B cell (primary cell): ENCODE measurements at regions not wholly inside any gene's neighbourhood (a gene's known extent, or its start where the extent isn't known, plus 50 kb on each side); places are given as distances from the start of the nearest gene placed in this dataset.

ENCODE experiments used
- ATAC-seq: fragments of 200-7000 bp; cut with Tn5 transposase; one replicate; pipeline ENCODE4 v1.10.0; 2021; ENCODE audit warnings: low read depth, mild to moderate bottlenecking, moderate number of reproducible peaks, moderate library complexity
- CTCF ChIA-PET: fragments of 350-600 bp; sonication (Branson Sonifier 250); formaldehyde crosslinking; loops from one replicate; lab custom pipeline; 2021; ENCODE audit warnings: antibody characterized with exemption, inconsistent platforms; lab: Charles Lee
- POLR2A ChIA-PET: fragments of 350-600 bp; sonication (Branson Sonifier 250); formaldehyde crosslinking; loops from one replicate; lab custom pipeline; 2021; ENCODE audit warnings: antibody characterized with exemption; lab: Charles Lee
- DNase-seq: peaks from one replicate; pipeline ENCODE4 v3.0.0; 2013
- H2AFZ ChIP-seq: 2 replicates; pipeline ENCODE4 v1.6.1; 2012; ENCODE audit warnings: mild to moderate bottlenecking, low read depth, low read length; ENCODE audit not compliant: insufficient read depth, poor library complexity, severe bottlenecking
- H3K27ac ChIP-seq, 2 donors: 1 replicate in 1 of 2; 2 replicates in 1 of 2; pipeline ENCODE4 v1.5.1; 2012 to 2013; ENCODE audit warnings: low read length in 2 of 2, mild to moderate bottlenecking in 2 of 2, moderate library complexity in 1 of 2
- H3K27me3 ChIP-seq, 4 experiments: fragments of 200-600 bp in 1 of 4; sonication (generic) in 1 of 4; replicated peaks in 1 of 4; 1 replicate in 2 of 4; 2 replicates in 2 of 4; pipeline versions ENCODE4 v1.6.1 to v1.7.0; 2013 to 2016; ENCODE audit warnings: low read length in 3 of 4, mild to moderate bottlenecking in 2 of 4, mixed read lengths in 1 of 4, moderate library complexity in 1 of 4; ENCODE audit not compliant: insufficient read depth in 4 of 4, control insufficient read depth in 3 of 4; ENCODE audit errors: control extremely low read depth in 1 of 4
- H3K36me3 ChIP-seq, 2 experiments: replicated peaks in 1 of 2; 1 replicate in 1 of 2; 2 replicates in 1 of 2; pipeline versions ENCODE4 v1.6.1 to v1.7.1; 2013; ENCODE audit warnings: low read length in 1 of 2; ENCODE audit not compliant: insufficient read depth in 2 of 2, control insufficient read depth in 1 of 2; ENCODE audit errors: control extremely low read depth in 1 of 2, extremely low read depth in 1 of 2
- H3K4me1 ChIP-seq, 2 donors: fragments of 200-600 bp in 1 of 2; sonication (generic) in 1 of 2; 1 replicate in 1 of 2; 2 replicates in 1 of 2; pipeline versions ENCODE4 v1.5.1 to v1.6.1; 2013 to 2017; ENCODE audit warnings: low read length in 2 of 2; ENCODE audit not compliant: control insufficient read depth in 2 of 2, insufficient read depth in 2 of 2
- H3K4me2 ChIP-seq: replicated peaks from 2 replicates; pipeline ENCODE3; 2012; ENCODE audit warnings: mild to moderate bottlenecking, low read depth, low read length; ENCODE audit not compliant: poor library complexity, severe bottlenecking
- H3K4me3 ChIP-seq, 5 experiments: fragments of 200-600 bp in 1 of 5; sonication (generic) in 1 of 5; 1 replicate in 3 of 5; 2 replicates in 2 of 5; pipeline versions ENCODE4 v1.5.1 to v1.7.0; 2011 to 2016; ENCODE audit warnings: low read length in 4 of 5, mild to moderate bottlenecking in 4 of 5, low read depth in 2 of 5, control low read depth in 1 of 5, moderate library complexity in 1 of 5; ENCODE audit not compliant: insufficient read depth in 1 of 5; ENCODE audit errors: control extremely low read depth in 1 of 5, extremely low read depth in 1 of 5
- H3K79me2 ChIP-seq: fragments of 200-600 bp; sonication (generic); one replicate; pipeline ENCODE4 v1.6.0; 2016; ENCODE audit warnings: low read length; ENCODE audit not compliant: control insufficient read depth, insufficient read depth
- H3K9ac ChIP-seq: fragments of 200-600 bp; sonication (generic); 2 replicates; pipeline ENCODE4 v1.6.1; 2017; ENCODE audit warnings: mild to moderate bottlenecking, low read length, moderate library complexity
- H3K9me3 ChIP-seq, 3 donors: one replicate each; pipeline versions ENCODE4 v1.6.1 to v1.7.1; 2013; ENCODE audit warnings: low read length in 2 of 3; ENCODE audit not compliant: control insufficient read depth in 2 of 3, insufficient read depth in 1 of 3; ENCODE audit errors: control extremely low read depth in 1 of 3
- H4K20me1 ChIP-seq: 2 replicates; pipeline ENCODE4 v1.6.0; 2012; ENCODE audit warnings: mild to moderate bottlenecking, low read length; ENCODE audit not compliant: insufficient read depth, control insufficient read depth, poor library complexity, severe bottlenecking
- H3K27ac Mint-ChIP-seq: one replicate; pipeline ENCODE4 v1.8.0; 2021; ENCODE audit warnings: mixed read lengths
- H3K27me3 Mint-ChIP-seq: one replicate; pipeline ENCODE4 v1.8.0; 2021; ENCODE audit warnings: mixed read lengths
- H3K4me1 Mint-ChIP-seq: one replicate; pipeline ENCODE4 v1.8.0; 2021; ENCODE audit warnings: mixed read lengths
- H3K4me3 Mint-ChIP-seq: one replicate; pipeline ENCODE4 v1.8.0; 2021; ENCODE audit warnings: mixed read lengths
- H3K9me3 Mint-ChIP-seq: one replicate; pipeline ENCODE4 v1.8.0; 2022; ENCODE audit warnings: mixed read lengths; ENCODE audit not compliant: insufficient read depth
- EZH2 ChIP-seq: IDR thresholded peaks from 2 replicates; pipeline ENCODE4 v1.6.1; 2012; ENCODE audit warnings: borderline replicate concordance, low read depth, mild to moderate bottlenecking, moderate library complexity, low read length; ENCODE audit not compliant: insufficient read depth, poor library complexity, severe bottlenecking
- WGBS: methylation state at CpG from one replicate; pipeline ENCODE4 v1.1.5; 2013; ENCODE audit warnings: missing lambda C conversion rate; ENCODE audit not compliant: insufficient coverage; 5-methylcytosine and 5-hydroxymethylcytosine counted together
- intact Hi-C: fragments of 100-400 bp; cut with micrococcal nuclease; formaldehyde crosslinking; loops from one replicate; pipeline ENCODE4 v1.10.0; 2022
- TF ChIP-seq, protein P1 (sequence below): fragments of 200-600 bp; IDR thresholded peaks from one replicate; pipeline ENCODE4 v1.8.0; 2022; ENCODE audit warnings: antibody characterized with exemption, mild to moderate bottlenecking

DNA sequence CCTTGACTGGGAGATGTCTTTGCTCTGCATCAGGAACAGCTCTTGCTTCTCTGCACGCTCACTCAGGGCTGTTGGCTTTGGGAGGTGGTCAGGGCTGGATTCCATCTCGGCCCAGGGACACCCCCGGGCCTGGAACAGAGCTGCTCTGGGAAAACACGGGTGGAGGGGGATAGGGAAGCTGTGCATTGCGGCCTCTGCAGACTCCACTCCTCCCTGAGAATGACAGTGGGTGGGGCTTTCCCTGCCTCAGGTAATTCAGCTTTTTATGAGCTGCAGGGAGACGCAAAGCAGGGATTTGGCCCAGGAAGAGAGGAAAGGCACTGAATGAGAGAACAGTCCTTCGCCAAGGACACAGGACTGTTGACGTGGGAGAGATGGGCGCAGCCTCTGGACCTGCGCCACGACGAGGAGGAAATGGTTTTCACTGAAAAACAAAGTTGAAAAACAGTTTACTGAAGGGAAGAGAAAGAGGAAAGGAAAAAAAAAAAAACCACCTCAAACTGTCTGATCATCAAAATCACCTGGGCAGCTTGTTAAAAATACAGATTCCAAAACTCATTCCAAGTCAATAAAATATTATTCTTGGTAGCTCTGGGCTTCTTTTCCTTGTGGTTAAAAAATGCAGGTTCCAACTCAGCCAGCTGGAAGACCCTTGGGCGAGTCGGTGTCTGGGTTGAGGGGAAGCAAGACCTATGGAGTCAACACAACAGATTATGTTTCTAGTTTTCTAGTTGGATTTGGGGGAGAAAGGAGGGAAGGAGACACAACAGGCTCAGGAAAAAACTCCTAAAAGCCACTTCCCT lies 194.0 kb downstream of the ZFP36L2 start:
- ATAC-seq, result no peak
- WGBS, result 79% methylated on average over 6 of the region's 14 CpGs
- DNase-seq, result no peak
- H3K36me3 ChIP-seq, result no peaks in the 10 kb centered on the region
- no peak overlapping the region for H3K27ac ChIP-seq
- Mint-ChIP-seq H3K27me3 (peaks cover 4% of the 10 kb centered on the region), H3K4me3 (no peak overlapping the region), H3K9me3 (no peaks in the 10 kb centered on the region), H3K4me1 (no peaks in the 10 kb centered on the region), H3K27ac (no peak overlapping the region)
- TF ChIP-seq, protein P1, sequence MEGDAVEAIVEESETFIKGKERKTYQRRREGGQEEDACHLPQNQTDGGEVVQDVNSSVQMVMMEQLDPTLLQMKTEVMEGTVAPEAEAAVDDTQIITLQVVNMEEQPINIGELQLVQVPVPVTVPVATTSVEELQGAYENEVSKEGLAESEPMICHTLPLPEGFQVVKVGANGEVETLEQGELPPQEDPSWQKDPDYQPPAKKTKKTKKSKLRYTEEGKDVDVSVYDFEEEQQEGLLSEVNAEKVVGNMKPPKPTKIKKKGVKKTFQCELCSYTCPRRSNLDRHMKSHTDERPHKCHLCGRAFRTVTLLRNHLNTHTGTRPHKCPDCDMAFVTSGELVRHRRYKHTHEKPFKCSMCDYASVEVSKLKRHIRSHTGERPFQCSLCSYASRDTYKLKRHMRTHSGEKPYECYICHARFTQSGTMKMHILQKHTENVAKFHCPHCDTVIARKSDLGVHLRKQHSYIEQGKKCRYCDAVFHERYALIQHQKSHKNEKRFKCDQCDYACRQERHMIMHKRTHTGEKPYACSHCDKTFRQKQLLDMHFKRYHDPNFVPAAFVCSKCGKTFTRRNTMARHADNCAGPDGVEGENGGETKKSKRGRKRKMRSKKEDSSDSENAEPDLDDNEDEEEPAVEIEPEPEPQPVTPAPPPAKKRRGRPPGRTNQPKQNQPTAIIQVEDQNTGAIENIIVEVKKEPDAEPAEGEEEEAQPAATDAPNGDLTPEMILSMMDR, result no peak
- no peak for TF ChIP-seq EZH2
- no peak overlapping the region for H2AFZ ChIP-seq
- H3K9me3 ChIP-seq, result no peaks in the 10 kb centered on the region
- no peaks in the 10 kb centered on the region for H3K4me1 ChIP-seq
- H4K20me1 ChIP-seq, result no peaks in the 10 kb centered on the region
- H3K27me3 ChIP-seq, result peaks cover 0 to 4% (median 0%) of the 10 kb centered on the region in 4 experiments
- no peaks in the 10 kb centered on the region for H3K79me2 ChIP-seq
- no peak overlapping the region for H3K4me3 ChIP-seq
- ChIA-PET POLR2A (interaction anchor here (0.7 kb wide), 1 partner anchor 168 kb away, joined by 3 read pairs; no protein-coding TSS in a partner anchor), CTCF (no interaction called here)
- H3K4me2 ChIP-seq, result no peak overlapping the region
- intact Hi-C loops, result no loop called here
- H3K9ac ChIP-seq, result no peak overlapping the region
